GM18511 (cell line): ENCODE measurements at regions not wholly inside any gene's neighbourhood (a gene's known extent, or its start where the extent isn't known, plus 50 kb on each side); places are given as distances from the start of the nearest gene placed in this dataset.
"Not testable (repeated sequence)": the region's sequence is repeated elsewhere in the genome, so short reads cannot be mapped to it uniquely, and the experiment has no call there.

Experiments
- ATAC-seq: cut with Tn5 transposase; IDR thresholded peaks from one replicate; pipeline ENCODE4 v1.9.1; 2021; ENCODE audit warnings: mild to moderate bottlenecking, moderate library complexity; ENCODE audit not compliant: unreplicated experiment

DNA sequence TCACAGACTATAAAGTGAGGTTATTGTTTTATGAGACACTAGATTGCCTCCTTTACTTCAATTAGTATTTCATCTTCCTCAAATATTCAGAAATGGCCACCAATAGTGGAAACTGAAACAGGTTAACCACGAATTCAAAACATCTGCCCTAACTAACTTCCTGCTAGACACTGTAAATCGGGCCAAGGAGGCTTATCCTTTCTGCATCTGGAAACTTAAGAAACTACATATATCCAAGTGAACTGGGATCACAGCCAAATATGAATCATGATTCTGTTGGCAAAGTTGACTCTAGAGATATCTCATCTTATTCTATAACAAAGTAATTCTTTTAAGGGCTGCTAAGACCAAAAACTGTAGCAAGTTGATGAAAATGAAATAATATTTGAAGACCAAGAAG lies 136.6 kb upstream of the ZC3H15 start:
- peak; percentile 71 for ATAC-seq

DNA sequence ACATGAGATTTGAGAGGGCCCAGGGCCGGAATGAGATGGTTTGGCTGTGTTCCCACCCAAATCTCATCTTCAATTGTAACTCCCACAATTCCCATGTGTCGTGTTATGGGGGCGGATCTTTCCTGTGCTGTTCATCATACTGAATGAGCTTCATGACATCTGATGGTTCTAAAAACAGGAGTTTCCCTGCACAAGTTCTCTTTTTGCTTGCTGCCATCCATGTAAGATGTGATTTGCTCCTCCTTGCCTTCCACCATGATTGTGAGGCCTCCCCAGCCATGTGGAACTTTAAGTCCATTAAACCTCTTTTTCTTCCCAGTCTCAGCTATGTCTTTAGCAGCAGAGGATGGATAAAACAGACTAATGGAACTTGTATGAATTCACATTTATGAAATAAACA lies 131.9 kb upstream of the ZC3H15 start:
- not testable (repeated sequence) for ATAC-seq

DNA sequence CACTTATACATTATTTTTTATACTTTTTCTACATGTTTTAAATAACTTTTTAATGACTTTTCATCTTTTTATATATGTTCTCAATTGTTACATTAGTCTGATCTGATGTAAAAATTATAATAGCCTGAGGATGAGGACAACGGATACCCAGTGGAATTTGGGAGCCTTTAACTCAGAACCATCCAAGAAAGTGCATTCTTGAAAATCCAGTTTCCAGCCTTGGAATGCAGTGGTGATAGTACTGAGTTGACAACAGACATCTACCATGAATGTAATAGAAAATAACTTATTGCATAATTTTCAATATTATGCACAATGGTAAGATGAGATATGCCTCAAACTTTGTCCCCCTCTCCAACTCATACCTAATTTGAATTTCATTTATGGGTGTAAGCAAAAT lies 120.7 kb upstream of the ZC3H15 start:
- no peak for ATAC-seq

DNA sequence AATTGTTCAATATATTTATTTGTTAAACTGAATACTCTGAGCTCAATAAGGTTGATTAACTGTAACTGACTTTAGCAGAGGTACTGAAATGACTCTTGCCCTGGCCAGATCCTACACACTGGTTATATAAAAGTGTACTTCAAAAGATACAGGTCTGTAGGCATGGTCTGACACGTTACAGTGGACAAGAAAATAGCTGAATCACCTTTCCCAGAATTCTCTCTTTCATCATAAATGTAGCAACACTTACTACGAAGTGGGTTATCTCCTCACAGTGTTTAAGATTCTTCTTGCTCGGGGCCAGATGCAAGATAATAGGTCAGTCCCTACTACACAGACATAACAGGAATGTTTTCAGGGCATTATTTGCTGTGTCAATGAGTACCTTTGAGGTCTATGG lies 107.0 kb upstream of the ZC3H15 start:
- ATAC-seq, result no peak

DNA sequence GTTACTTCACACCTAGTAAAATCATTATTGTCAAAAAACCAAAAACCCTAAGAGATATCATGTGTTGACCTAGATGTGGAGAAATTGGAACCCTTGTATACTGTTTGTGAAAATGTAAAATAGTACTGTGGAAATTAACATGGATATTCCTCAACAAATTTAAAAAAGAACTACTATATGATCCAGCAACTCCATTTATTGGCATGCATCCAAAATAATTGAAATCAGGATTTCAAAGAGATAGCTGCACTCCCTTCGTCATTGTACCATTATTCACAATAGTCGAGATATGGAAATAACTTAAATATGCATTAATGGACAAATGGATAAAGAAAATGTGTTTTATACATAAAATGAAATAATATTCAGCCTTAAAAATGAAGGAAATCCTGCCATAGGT lies 105.3 kb upstream of the ZC3H15 start:
- ATAC-seq, result no peak

DNA sequence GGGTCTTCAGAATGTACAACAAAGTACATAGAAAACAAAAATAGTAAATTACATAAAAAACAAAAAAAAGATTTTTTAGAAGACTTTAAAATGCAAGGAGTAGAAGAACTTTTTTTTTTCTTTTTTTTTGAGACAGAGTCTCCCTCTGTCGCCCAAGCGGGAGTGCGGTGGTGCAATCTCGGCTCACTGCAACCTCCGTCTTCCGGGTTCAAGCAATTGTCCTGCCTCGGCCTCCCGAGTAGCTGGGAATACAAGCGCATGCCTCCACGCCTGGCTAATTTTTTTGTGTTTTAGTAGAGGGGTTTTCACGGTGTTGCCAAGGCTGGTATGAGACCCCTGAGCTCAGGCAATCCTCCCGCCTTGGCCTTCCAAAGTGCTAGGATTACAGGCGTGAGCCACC lies 104.5 kb upstream of the ZC3H15 start:
- ATAC-seq, result no peak

DNA sequence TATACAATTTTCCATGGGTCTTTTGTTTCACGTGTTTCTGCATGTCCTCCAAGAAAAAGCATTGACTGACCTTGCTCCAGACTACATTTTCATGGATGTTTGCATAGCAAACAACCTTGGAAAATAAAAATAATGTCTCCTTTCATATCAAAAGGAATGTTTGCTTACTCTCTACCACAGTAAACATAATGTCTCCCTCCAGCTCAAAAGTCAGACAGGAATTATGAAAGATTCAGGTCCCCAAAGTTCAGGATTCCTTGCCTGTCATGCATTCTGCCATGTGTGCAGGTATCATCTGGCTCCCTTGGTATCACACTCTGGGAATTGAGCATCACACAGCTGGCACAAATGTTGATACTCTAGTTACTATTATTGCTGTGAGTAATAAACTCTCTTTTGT lies 103.1 kb upstream of the ZC3H15 start:
- ATAC-seq, result no peak

DNA sequence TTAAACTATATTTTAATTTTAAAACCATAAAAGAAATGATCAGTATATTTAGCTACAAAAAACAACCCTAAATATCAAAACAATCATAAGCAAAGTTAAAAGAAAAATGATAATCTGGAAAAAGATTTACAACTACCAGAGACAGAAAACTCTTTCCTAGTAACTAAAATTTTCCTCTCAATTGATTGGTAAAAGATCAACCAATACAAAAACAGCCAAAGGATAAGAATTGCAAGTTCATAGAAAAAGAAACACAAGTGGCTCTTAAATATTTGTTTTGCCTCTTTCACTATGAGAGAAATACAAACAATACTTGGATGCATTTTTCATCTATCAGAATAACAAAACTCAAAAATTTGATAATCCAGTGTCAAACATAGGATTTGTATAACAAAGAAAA lies 101.8 kb upstream of the ZC3H15 start:
- ATAC-seq, result no peak

DNA sequence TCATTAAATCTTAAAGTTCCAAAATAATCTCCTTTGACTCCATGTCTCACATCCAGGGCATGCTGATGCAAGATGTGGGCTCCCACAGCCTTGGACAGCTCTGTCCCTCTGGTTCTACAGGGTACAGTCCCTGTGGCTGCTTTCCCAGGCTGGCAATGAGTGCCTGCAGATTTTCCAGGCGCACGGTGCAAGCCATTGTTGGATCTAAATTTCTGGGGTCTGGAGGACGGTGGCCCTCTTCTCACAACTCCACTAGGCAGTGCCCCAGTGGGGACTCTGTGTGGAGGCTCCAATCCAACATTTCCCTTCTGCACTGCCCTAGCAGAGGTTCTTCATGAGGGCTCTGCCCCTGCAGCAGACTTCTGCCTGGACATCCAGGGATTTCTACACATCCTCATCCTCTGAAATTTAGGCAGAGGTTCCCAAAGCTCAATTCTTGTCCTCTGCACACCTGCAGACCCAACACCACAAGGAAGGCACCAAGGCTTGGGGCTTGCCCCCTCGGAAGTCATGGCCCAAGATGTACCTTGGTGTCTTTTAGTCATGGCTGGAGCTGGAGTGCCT lies 100.3 kb upstream of the ZC3H15 start:
- ATAC-seq, result not testable (repeated sequence)

DNA sequence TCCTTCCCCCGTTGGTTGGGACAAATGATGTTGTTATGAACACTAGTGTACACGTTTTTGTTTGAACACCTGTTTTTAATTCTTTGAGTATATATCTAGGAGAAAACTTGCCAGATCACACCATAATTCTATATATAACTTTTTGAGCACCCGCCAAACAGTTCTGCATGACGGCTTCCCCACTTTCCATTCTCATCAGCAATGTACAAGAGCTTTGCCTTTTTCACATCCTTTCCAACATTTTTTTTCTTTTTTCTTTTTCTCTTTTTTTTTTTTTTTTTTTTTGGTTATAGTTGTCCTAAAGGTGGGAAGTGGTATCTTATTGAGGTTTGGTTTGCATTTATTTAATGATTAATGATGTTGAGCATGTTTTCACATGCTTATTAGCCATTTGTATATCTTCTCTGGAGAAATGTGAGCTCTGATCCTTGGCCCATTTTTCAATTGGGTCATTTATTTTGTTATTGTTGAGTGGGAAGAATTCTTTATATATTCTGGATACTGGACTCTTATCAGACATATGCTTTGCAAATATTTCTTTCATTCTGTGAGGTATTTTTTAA lies 86.9 kb upstream of the ZC3H15 start:
- no peak for ATAC-seq

DNA sequence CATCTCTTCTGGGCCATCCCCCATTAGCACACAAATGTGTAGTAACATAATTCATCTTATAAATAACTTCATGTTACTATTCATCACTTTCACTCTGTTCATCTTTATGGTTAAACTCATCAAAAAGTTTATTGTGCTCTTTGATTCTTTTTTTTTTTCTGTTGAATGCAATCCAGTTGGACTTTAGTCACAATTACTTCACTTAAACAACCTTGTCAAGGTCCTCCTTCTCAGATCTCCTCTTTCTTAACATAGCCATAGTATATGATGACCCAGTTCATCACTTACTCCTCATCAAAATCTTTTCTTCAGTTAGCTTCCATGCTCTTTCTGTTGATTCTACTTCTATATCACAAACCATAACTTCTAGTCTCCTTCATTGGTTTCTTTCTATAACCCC lies 80.2 kb upstream of the ZC3H15 start:
- no peak for ATAC-seq

DNA sequence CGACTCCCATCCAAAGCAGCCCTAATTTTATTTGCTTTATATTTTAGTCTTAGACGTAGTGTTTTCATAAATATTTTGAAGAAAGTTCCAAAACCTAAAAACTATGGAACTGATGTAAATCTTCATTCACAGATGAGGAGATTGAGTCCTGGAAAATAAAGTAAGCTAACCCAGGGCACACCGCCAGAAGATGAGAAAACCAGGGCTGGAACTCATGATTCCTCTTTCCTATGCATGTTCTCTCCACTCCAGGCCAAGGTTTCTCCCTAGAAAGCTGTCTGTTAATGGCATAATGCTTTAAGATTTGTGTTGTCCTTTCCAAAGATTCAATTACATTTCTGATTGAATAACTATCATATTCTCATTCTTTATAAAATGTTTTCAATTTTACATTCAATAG lies 78.4 kb upstream of the ZC3H15 start:
- ATAC-seq, result no peak

DNA sequence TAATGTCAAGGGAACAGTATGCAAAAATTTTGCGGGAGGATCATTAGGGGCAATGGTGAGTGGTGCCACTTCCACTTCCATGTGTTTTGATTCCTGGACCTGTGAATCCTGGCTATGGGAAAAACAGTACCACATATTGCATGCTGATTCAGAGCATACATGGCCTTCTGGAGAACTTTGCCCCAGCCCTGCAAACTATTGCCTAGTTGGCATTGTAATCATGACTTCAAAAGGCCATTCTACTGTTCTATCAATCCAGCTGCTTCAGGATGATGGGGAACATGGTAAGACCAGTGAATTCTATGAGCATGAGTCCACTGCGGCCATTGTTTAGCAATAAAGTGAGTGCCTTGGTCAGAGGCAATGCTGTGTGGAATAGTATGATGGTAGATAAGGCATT lies 75.3 kb upstream of the ZC3H15 start:
- no peak for ATAC-seq

DNA sequence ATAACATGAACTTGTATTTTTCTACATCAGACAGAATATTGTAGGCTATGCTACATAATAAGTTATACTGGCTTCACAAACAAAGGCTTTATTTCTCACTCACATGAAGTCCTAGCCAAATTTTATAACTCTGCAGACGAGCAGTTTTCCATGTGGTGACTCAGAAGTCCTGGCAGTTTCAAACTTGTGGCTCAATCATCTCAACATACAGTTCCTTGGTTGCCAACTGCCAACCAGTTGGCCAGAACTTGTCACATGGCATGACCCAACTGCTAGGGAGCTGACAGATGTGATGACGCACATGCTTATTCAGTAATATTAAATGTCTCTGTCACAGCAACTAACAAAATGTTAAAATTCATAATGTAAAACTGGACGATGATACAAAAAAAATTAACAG lies 63.8 kb upstream of the ZC3H15 start:
- ATAC-seq, result no peak

DNA sequence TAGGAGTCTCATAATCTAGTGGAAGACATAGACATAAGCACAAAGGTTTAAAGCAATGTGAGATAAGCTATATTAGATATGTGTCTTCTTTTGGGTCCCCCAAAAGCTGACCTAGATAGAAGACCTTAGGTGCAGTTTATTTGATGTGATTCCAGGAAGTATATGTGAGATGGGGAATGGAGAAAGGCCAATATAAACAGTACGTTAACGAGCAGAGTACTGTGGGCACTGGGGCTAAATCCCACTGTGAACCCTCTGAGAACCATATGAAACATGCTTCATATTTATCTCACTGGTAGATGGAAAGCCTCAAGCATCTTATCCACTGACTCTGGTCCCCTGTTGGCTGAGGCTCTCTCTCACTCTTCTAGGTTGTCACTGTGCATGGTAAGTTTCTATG lies 62.6 kb upstream of the ZC3H15 start:
- no peak for ATAC-seq

DNA sequence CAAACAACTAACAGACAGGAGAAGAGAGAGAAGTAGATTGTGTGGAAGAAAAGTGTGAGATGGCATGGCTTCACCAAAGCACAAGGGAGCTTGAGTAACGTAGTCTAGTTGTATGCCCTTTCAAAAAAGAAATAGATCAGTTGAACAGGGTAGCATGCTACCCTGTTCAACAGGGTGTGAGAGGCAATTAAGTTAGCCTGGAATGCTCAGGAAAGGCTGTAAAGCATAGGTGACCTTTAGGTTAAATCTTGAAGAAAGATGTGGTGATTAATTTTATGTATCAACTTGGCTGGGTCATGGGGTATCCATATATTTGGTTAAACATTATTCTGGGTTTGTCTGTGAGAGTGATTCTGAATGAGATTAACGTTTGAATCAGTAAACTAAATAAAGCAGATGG lies 61.8 kb upstream of the ZC3H15 start:
- no peak for ATAC-seq

DNA sequence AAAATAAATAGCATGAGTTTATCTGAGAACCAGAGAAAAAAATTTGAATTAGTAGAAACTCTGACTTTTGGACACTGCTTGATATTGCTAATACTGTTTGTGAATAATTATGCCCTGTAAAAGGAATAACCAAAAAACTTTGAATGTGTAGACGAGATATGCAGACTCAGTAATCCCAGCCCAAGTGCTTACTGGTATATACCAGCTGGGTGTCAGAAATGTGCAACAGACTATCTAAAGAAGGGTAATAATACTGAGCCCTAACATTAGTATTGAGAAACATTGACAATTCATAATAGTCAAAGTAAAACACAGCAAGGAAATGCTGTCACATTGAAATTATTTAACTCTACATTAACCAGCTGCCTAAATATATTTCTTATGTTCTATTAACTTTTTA lies 60.5 kb upstream of the ZC3H15 start:
- ATAC-seq, result no peak

DNA sequence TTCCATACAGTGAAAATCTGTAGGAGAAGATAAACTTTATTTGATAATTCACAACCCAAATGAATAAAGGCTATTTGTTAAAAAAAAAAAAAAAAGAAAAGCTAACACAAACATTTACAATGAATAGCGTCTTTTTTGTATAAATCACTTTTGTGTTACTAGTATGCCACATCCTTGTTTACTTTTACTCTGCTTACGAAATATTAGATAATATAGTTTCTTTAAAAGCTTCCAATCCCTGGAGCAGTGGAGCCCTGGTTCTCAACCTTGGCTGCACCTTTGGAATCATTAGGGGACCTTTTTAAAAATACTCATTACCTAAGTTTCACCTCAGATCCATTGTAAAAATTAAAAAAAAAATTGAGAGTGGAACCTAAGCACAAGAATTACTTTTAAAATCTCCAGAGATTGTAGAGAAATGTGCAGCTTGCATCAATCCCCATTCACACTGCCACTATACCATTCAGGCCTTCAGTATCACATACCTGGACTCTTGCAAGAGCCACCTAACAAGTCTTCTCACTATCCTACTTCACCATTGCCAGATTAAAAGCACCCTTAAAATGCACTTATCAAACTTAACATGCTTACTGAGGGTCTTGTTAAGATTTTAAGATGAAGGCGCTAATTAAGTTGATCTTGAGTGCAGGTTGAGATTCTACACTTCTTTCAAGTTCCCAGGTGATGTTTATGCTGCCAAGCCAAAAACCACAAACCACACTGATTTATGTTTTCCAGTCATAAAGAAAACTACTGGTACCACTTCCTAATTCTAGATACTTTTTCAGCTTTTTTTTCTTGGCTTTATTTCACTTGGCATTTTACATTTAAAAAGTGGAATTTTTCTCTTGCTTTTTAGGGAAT lies 59.7 kb upstream of the ZC3H15 start:
- ATAC-seq, result peak; percentile 95

DNA sequence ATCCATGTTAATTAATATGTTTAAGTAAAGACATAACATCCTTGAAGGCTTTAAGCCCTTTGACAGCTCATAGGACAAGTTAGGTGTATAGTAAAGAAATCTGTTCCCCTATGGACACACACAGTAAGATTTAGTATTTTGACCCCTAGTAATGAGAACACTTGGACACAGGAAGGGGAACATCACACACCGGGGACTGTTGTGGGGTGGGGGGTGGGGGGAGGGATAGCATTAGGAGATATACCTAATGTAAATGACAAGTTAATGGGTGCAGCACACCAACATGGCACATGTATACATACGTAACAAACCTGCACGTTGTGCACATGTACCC lies 59.1 kb upstream of the ZC3H15 start:
- ATAC-seq, result peak; percentile 59

DNA sequence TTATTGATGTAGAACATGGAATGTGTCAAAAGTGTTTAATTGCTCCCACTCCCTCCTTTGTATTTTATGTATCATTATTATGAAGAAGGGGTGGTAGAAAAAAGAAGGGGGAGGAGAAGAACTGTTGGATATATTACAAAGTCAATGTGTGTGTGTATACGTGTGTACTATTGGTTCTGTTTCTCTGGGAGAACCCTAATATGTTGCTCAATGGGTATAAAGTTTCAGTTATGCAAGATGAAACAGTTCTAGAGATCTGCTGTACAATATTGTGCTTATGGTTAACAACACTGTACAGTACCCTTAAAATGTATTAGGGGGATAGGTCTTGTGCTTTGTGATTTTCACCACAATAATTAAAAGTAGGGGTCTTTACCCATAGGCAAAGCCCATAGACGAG lies 58.1 kb upstream of the ZC3H15 start:
- ATAC-seq, result no peak

DNA sequence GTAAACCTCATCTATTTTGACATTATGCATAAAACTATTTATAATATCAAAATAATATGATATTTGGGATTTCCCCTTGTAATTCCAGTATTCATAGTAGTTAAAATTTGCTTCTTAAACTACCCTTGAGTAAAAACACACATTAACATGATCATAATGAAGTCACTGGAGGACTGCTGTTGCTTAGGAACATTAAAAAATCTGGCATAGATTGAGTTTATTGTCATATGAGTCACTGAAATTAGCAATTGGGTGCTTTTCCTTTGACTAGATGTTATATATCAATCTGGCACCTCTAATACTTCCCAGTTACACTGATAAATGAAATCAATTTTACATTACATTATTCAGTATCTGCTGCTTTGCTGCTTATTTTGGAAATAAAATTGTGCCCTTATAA lies 57.0 kb upstream of the ZC3H15 start:
- no peak for ATAC-seq

DNA sequence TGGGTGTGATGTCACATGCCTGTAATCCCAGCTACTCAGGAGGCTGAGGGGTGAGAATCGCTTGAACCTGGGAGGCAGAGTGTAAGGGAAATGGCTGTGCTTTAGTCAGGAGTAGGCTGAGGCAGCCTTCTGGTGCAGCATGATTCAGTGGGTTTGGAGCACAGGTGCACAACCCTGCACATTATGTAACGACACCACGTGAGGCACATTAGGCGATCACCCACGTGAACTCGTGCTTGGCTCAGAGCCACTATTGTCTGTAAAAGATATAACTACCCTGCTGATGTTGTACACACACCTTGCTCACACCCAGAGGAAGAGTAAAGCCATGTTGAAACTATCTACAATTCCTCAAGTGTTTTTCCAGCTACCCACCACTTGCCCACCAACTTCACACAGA lies 54.8 kb upstream of the ZC3H15 start:
- ATAC-seq, result no peak

DNA sequence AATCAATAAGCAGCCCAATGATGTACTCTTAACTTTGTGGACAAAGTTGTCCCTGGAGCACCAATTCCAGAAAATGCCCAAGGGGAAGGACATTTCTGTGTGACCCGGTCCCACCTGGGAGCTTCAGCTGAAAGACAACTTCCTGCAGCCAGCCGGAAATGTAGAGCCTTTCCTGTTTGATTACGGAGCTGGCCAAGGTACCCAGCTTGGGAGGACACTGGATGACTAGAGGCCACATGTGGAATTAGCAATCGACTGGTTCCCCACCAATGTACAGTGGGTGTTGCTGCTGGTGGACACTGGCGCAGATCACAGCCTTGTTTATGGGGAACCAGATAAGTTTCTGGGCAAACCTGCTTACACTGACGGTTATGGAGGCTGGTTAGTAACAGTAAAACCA lies 53.0 kb upstream of the ZC3H15 start:
- no peak for ATAC-seq
